RWPE2 (cell line): ENCODE measurements at regions not wholly inside any gene's neighbourhood (a gene's known extent, or its start where the extent isn't known, plus 50 kb on each side); places are given as distances from the start of the nearest gene placed in this dataset.

Source experiments
- ATAC-seq: fragments of 200-7000 bp; cut with Tn5 transposase; 3 replicates; pipeline ENCODE4 v1.9.1; 2021; ENCODE audit warnings: low read depth
- DNase-seq: peaks from one replicate; pipeline ENCODE4 v3.0.0-alpha.2; 2020; ENCODE audit warnings: low spot score
- H3K27ac ChIP-seq: fragments of 450-650 bp; 2 replicates; pipeline ENCODE4 v1.5.1; 2017; ENCODE audit warnings: mild to moderate bottlenecking; ENCODE audit not compliant: poor library complexity, severe bottlenecking
- H3K27me3 ChIP-seq: fragments of 250-450 bp; sonication (Bioruptor Pico); 2 replicates; pipeline ENCODE4 v1.5.1; 2021; ENCODE audit warnings: mild to moderate bottlenecking, moderate library complexity; ENCODE audit not compliant: insufficient read depth, poor library complexity, severe bottlenecking
- H3K36me3 ChIP-seq: fragments of 250-450 bp; sonication (Bioruptor Pico); 2 replicates; pipeline ENCODE4 v1.5.1; 2020; ENCODE audit warnings: low read depth, mild to moderate bottlenecking, moderate library complexity
- H3K4me1 ChIP-seq: fragments of 250-450 bp; sonication (Bioruptor Pico); 2 replicates; pipeline ENCODE4 v1.5.1; 2021; ENCODE audit warnings: mild to moderate bottlenecking, moderate library complexity; ENCODE audit not compliant: insufficient read depth, poor library complexity, severe bottlenecking
- H3K4me3 ChIP-seq: fragments of 250-450 bp; sonication (Bioruptor Pico); 2 replicates; pipeline ENCODE4 v1.5.1; 2021; ENCODE audit warnings: mild to moderate bottlenecking, moderate library complexity; ENCODE audit not compliant: severe bottlenecking
- H3K9me3 ChIP-seq: fragments of 250-450 bp; sonication (Bioruptor Pico); 2 replicates; pipeline ENCODE4 v1.5.1; 2021; ENCODE audit warnings: mild to moderate bottlenecking, moderate library complexity; ENCODE audit not compliant: severe bottlenecking
- CTCF ChIP-seq: fragments of 450-650 bp; IDR thresholded peaks from one replicate; pipeline ENCODE4 v1.5.1; 2017; ENCODE audit warnings: mild to moderate bottlenecking, moderate library complexity; ENCODE audit not compliant: poor library complexity, severe bottlenecking

- H3K27me3 ChIP-seq: no peaks in the 10 kb centered on the region
- no peak for TF ChIP-seq CTCF
- H3K4me1 ChIP-seq: no peaks in the 10 kb centered on the region
- DNase-seq (peak; percentile 38), ATAC-seq (no peak)
- no peaks in the 10 kb centered on the region for H3K9me3 ChIP-seq
- H3K27ac ChIP-seq: no peak overlapping the region
- H3K36me3 ChIP-seq: no peaks in the 10 kb centered on the region
- H3K4me3 ChIP-seq: no peak overlapping the region
Measured at GRCh38 chr2:240214790-240215675, 74.6 kb upstream of the OTOS start.

- no peak for ATAC-seq
- Histone ChIP-seq H3K9me3 (no peaks in the 10 kb centered on the region), H3K36me3 (no peaks in the 10 kb centered on the region), H3K27me3 (no peaks in the 10 kb centered on the region), H3K4me1 (no peaks in the 10 kb centered on the region), H3K27ac (no peak overlapping the region), H3K4me3 (no peak overlapping the region)
- no peak for TF ChIP-seq CTCF
- DNase-seq: no peak
Measured at GRCh38 chr2:240215676-240216051, 75.2 kb upstream of the OTOS start.

GRCh38 chr2:240216167-240216566 lies 75.7 kb upstream of the OTOS start:
- Histone ChIP-seq H3K36me3 (no peaks in the 10 kb centered on the region), H3K27ac (no peak overlapping the region), H3K9me3 (no peaks in the 10 kb centered on the region), H3K4me1 (no peaks in the 10 kb centered on the region), H3K4me3 (no peak overlapping the region), H3K27me3 (no peaks in the 10 kb centered on the region)
- TF ChIP-seq CTCF: no peak
- DNase-seq: no peak
- ATAC-seq: no peak

- Histone ChIP-seq H3K36me3 (no peaks in the 10 kb centered on the region), H3K27ac (no peak overlapping the region), H3K4me3 (no peak overlapping the region), H3K9me3 (no peaks in the 10 kb centered on the region), H3K27me3 (no peaks in the 10 kb centered on the region), H3K4me1 (no peaks in the 10 kb centered on the region)
- TF ChIP-seq CTCF: no peak
- ATAC-seq (peak; percentile 52; the same call in 2 of the 3 replicates), DNase-seq (no peak)
Measured at GRCh38 chr2:240217431-240218301, 77.2 kb upstream of the OTOS start.
